ENCODE measurements at regions not wholly inside any gene's neighbourhood (a gene's known extent, or its start where the extent isn't known, plus 50 kb on each side); places are given as distances from the start of the nearest gene placed in this dataset.

- H3K9ac ChIP-seq (ENCODE audit: low read length) = no peak overlapping the region
- no peak overlapping the region for H2AFZ ChIP-seq (ENCODE audit: low read length)
- H3K4me1 ChIP-seq (ENCODE audit: insufficient read depth, low read length, severe bottlenecking) = no peaks in the 10 kb centered on the region
- TF ChIP-seq EZH2 (IDR thresholded peaks at IDR 0.05; ENCODE audit: borderline replicate concordance, low read length) (no peak), CTCF (IDR thresholded peaks at IDR 0.05; ENCODE audit: low read length) (no peak)
- no peaks in the 10 kb centered on the region for H3K36me3 ChIP-seq (ENCODE audit: insufficient read depth, low read length)
- no peaks in the 10 kb centered on the region for H3F3A ChIP-seq (ENCODE audit: insufficient read depth, low read length)
- H3K4me2 ChIP-seq (ENCODE audit: low read length) = no peak overlapping the region
- no peaks in the 10 kb centered on the region for H3K27me3 ChIP-seq (ENCODE audit: insufficient read depth, low read length)
- H3K9me3 ChIP-seq (ENCODE audit: low read length) = no peaks in the 10 kb centered on the region
- no peaks in the 10 kb centered on the region for H3K79me2 ChIP-seq (ENCODE audit: insufficient read depth, low read length)
- no peaks in the 10 kb centered on the region for H4K20me1 ChIP-seq (ENCODE audit: insufficient read depth, low read length)
- no peak overlapping the region for H3K4me3 ChIP-seq (ENCODE audit: low read depth, low read length, poor library complexity, severe bottlenecking)
- no peaks in the 10 kb centered on the region for H3K9me2 ChIP-seq (ENCODE audit: low read depth, low read length)
- no peak overlapping the region for H3K27ac ChIP-seq (ENCODE audit: low read depth, low read length, poor library complexity, severe bottlenecking)
Measured at GRCh38 chrX:46168254-46168653, 377.0 kb downstream of the ZNF674 start.

- no peaks in the 10 kb centered on the region for H3F3A ChIP-seq (ENCODE audit: insufficient read depth, low read length)
Measured at GRCh38 chrX:46165866-46166265, 379.4 kb downstream of the ZNF674 start.

GRCh38 chrX:46165411-46165810 lies 379.8 kb downstream of the ZNF674 start:
- no peaks in the 10 kb centered on the region for H3K9me3 ChIP-seq (ENCODE audit: low read length)
- TF ChIP-seq EZH2 (IDR thresholded peaks at IDR 0.05; ENCODE audit: borderline replicate concordance, low read length) = no peak
- TF ChIP-seq CTCF (IDR thresholded peaks at IDR 0.05; ENCODE audit: low read length) = no peak
- H3K27me3 ChIP-seq (ENCODE audit: insufficient read depth, low read length) = no peaks in the 10 kb centered on the region
- no peak overlapping the region for H3K4me3 ChIP-seq (ENCODE audit: low read depth, low read length, poor library complexity, severe bottlenecking)
- no peak overlapping the region for H3K27ac ChIP-seq (ENCODE audit: low read depth, low read length, poor library complexity, severe bottlenecking)
- H3K79me2 ChIP-seq (ENCODE audit: insufficient read depth, low read length) = no peaks in the 10 kb centered on the region
- no peaks in the 10 kb centered on the region for H3F3A ChIP-seq (ENCODE audit: insufficient read depth, low read length)
- no peaks in the 10 kb centered on the region for H3K4me1 ChIP-seq (ENCODE audit: insufficient read depth, low read length, severe bottlenecking)
- no peak overlapping the region for H2AFZ ChIP-seq (ENCODE audit: low read length)
- H3K4me2 ChIP-seq (ENCODE audit: low read length) = no peak overlapping the region
- no peaks in the 10 kb centered on the region for H3K9me2 ChIP-seq (ENCODE audit: low read depth, low read length)
- no peaks in the 10 kb centered on the region for H3K36me3 ChIP-seq (ENCODE audit: insufficient read depth, low read length)
- H3K9ac ChIP-seq (ENCODE audit: low read length) = no peak overlapping the region
- no peaks in the 10 kb centered on the region for H4K20me1 ChIP-seq (ENCODE audit: insufficient read depth, low read length)

More at GRCh38 chrX:46165866-46166265, 379.4 kb downstream of the ZNF674 start:
- Histone ChIP-seq H3K36me3 (ENCODE audit: insufficient read depth, low read length) (no peaks in the 10 kb centered on the region), H2AFZ (ENCODE audit: low read length) (no peak overlapping the region), H3K4me2 (ENCODE audit: low read length) (no peak overlapping the region), H3K27ac (ENCODE audit: low read depth, low read length, poor library complexity, severe bottlenecking) (no peak overlapping the region), H3K4me3 (ENCODE audit: low read depth, low read length, poor library complexity, severe bottlenecking) (no peak overlapping the region), H3K79me2 (ENCODE audit: insufficient read depth, low read length) (no peaks in the 10 kb centered on the region), H4K20me1 (ENCODE audit: insufficient read depth, low read length) (no peaks in the 10 kb centered on the region), H3K4me1 (ENCODE audit: insufficient read depth, low read length, severe bottlenecking) (no peaks in the 10 kb centered on the region), H3K27me3 (ENCODE audit: insufficient read depth, low read length) (no peaks in the 10 kb centered on the region), H3K9ac (ENCODE audit: low read length) (no peak overlapping the region), H3K9me3 (ENCODE audit: low read length) (no peaks in the 10 kb centered on the region), H3K9me2 (ENCODE audit: low read depth, low read length) (no peaks in the 10 kb centered on the region)
- TF ChIP-seq CTCF (IDR thresholded peaks at IDR 0.05; ENCODE audit: low read length) = no peak

Measured in OCI-LY1 (cell line).